NCI-H187 (cell line): ENCODE measurements at regions not wholly inside any gene's neighbourhood (a gene's known extent, or its start where the extent isn't known, plus 50 kb on each side); places are given as distances from the start of the nearest gene placed in this dataset.
"Not testable (repeated sequence)": the region's sequence is repeated elsewhere in the genome, so short reads cannot be mapped to it uniquely, and the experiment has no call there.

Experiments used
- DNase-seq, 2 experiments: peaks; one replicate each; lab custom pipeline; 2025; lab: John Stamatoyannopoulos, UW

DNA sequence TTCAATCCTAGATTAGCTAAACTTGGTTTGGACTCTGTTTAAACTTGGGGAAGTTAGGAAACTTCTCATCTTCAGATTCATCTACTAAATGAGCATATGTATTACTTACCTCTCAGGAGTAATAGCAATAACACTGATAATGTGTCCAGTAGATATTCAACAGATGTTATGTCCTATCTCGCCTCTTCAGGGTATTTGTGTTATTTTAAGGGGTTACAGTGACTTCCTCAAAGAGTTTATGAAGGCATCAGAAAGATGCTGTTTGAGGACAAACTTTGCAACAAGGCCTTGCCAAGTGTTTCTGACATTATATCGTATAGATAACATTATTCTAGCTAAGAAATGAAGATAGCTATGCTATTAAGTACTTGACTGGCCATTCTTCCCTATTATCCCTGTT lies 522.3 kb downstream of the IGSF11 start:
- DNase-seq, result no peak

DNA sequence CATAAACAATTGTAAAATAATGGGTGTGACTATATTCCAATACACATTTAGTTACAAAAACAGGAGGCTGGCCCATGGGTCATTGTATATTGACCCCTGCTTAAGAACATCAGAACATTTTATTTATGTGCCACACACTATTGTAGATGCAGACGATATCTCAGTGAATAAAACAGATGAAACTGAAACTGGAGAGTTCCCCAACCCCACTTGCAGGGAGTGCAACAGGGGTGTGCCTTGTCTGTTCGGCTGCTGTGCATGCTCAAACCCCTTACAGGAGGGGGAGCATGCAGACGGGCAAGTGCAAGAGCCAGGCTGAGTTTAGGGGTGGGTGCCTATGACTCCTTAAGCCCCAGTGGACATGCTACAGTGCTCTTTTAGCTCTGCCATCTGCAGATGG lies 509.6 kb downstream of the IGSF11 start:
- no peak for DNase-seq

DNA sequence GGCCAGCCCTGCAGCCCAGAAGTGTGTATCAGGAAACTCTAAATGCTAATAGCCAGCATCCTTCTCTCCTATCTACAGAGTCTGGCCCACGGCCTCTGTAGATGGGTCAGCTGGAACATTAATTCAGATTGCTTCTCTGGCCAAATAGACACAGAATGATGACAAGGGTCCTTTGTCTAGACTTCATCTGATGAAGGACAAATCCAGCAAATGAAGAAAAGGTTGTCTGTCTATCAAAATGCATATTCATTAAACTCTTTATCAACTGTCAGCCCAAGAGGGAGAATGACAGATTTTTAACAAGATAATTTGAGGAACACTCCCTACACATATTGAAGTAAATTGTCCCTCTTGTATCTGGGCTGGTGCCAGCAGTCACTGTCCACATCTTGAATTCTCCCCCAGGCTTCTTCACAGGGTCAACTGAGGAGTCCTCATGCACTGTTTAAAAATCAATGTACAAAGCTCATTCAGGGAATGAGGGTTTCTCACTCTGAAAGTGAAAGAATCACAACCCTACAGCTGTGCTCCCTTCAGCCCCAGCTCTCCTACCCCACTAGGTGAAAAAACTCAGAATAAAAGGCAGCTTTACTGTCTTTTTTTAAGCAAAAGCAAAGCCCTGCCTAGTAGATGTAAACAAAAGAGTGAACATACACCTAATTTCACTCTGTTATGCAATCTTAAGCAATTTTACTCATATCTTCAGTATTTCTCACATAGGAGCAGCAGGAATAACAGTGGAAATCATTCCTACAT lies 507.7 kb downstream of the IGSF11 start:
- no peak for DNase-seq

DNA sequence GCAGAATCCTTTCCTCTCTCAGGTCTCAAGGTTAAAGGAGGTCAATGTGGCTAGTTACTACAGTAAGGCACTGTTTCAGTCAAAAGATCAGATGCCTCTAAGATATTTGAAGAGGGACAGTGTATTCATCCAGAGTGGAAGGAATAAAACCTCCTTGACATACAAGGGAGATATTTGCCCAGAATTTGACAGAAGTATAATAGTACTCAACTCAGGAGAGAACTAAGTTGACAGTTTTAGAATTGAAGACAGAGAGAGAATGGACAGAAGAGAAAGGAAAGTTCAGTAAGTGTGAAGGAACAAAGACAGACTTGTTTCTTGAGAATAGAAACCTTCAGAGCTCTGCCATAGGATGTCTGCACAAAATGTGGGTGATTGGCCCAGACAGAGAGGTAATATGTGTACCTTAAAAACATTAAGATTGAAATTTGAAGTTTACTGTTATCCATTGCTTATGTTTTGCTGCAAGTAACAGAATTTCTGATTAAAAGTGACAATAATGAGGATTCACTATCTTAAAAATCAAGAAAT lies 507.1 kb downstream of the IGSF11 start:
- no peak for DNase-seq

DNA sequence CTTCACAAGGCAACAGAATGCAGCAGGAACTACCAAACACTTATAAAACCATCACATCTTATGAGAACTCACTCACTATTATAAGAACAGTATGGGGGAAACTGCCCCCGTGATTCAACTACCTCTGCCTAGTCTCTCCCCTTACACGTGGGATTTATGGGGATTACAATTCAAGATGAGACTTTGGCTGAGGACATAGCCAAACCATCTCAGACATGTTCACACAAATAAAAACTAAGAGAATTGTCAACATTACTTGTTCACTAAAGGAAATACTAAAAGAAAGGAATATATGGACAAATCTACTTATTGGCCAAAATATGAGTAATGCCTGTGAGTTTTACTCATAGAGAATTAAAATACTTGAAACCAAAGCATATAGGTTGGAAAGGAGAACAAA lies 505.1 kb downstream of the IGSF11 start:
- no peak for DNase-seq

DNA sequence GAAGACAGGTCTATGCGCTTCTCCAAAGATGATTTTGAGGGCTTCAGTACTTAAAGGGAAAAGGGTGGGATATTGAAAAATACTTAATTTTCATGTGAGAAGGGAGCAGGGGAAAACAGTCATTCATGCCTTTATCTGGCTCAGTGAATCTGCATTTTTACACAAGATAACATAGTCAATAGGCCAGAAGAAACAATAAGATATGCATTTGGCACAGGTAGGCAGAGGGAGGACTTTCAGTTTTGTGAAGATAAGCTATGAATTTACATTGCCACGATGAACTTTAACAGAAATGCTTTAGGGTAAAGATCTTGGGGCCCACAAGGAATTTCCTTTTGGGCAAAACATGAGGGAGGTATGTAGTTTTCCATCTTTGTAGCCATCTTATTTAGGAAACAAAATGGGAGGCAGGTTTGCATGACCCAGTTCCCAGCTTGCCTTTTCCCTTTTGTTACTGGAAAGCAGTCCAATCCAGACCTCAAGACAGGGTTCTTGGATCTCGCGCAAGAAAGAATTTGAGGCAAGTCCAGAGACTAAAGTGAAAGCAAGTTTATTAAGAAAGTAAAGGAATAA lies 504.2 kb downstream of the IGSF11 start:
- no peak for DNase-seq

DNA sequence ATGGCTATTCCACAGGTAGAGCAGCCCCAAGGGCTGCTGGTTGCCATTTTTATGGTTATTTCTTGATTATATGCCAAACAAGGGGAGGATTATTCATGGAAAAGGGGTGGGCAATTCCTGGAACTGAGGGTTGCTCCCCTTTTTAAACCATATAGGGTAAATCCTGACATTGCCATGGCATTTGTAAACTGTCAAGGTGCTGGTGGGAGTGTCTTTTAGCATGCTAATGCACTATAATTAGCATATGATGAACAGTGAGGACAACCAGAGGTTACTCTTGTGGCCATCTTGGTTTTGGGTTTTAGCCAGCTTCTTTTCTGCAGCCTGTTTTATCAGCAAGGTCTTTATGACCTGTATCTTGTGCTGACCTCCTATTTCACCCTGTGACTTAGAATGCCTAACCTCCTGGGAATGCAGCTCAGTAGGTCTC lies 503.7 kb downstream of the IGSF11 start:
- not testable (repeated sequence) for DNase-seq

DNA sequence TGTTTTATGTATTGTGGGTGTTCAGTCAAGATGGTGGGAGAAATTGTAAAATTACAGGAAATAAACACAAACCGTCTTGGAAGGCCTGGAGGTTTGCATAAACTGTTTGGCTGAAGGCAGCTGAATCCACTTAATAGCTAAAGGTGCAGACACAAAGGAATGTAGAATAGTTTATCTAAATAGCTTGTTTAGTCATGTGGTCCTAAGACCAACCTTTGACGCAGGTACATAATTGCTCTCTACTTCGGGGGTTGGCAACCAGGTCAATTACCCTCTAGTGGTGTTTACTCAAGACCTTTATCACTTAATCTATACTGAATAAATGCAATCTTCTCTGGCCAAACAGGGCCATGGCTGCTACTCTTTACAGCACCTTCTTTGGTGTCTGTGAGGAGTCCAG lies 502.8 kb downstream of the IGSF11 start:
- DNase-seq, result no peak

DNA sequence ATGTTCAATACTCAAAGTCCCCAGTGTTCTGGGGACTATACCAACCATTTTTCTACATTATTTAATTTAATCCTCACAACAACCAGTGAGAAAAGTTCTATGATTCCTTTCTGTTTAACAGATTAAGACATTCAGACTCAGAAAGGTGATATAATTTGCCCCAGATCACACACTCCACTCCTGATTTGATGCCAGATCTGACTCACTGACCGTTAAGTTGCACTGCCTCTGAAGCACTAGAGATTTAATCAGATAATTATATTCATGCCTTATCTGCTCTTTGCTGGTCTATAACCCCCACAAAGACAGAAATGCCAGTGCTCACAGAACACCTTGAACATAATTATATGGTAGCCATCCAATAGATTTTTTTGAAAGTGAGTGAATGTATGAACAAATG lies 501.0 kb downstream of the IGSF11 start:
- DNase-seq, result no peak

DNA sequence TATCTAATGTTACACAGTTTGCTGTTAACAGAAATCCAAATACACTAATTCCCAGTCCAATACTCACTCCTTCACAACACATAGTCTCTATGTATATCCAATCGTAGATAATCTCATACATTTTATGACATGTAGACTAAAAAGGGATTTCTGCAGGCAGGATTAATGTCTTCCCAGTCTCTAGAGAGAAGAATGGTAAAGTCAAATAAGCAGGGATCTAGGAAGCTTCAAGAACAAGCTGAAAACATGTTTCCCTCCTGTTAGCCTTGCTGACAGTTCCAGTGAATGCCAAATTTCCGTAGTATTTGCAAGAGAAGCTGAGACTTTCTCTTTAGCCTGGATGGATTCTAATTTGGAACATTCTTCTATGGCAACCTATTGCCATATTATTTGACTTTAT lies 500.1 kb downstream of the IGSF11 start:
- no peak for DNase-seq

DNA sequence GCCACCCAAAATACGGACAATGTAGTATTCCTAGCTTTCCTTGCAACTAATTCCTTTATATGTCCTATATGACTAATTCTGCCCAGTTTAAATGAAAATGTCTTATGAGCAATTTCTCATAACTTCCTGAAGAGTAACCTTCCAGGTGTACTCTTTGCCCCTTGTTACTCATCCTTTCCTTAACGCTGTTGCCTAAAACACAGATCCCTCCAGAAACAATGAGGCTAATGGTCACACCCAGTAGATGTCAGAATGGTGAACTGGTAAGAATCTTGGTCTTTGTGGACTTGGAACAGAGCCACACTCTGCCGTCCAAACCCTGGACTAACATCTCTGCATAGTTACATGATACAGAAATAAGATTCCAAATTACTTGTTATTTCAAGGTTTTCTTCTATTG lies 497.9 kb downstream of the IGSF11 start:
- DNase-seq, result no peak

DNA sequence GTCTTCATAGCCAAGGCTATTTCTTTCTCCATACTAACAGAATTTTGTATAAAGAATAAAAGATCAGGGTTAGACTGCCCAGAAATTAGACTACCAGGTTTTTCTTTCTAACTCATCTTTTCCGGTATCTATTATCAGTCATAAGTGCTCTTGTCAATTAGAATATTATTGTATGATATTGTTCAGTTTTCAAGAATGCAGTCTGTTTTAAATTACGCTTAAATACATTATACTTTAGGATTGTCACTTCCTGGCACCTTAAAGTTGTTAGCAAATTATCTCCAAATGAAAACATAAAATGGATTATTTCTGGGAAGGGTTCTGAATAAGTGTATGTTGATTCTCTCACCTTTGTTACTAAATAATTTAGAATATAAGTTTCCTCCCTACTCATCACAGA lies 497.2 kb downstream of the IGSF11 start:
- DNase-seq, result no peak

DNA sequence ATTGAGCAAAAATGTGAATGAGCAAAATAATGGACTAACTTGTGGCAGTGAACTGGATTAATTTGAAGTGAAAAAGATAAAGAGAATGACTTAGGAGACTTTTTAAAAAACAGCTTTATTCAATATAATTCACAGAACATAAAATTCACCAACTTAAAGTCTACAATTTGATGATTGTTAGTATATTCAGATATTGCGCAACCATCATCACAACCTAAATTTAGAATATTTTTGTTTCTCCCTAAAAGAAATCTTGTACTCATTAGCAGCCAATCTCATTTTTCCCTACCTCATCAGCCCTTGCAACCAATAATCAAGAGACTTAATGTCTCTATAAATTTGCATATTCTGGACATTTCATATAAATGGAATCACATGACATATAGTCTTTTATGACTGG lies 496.5 kb downstream of the IGSF11 start:
- no peak for DNase-seq

DNA sequence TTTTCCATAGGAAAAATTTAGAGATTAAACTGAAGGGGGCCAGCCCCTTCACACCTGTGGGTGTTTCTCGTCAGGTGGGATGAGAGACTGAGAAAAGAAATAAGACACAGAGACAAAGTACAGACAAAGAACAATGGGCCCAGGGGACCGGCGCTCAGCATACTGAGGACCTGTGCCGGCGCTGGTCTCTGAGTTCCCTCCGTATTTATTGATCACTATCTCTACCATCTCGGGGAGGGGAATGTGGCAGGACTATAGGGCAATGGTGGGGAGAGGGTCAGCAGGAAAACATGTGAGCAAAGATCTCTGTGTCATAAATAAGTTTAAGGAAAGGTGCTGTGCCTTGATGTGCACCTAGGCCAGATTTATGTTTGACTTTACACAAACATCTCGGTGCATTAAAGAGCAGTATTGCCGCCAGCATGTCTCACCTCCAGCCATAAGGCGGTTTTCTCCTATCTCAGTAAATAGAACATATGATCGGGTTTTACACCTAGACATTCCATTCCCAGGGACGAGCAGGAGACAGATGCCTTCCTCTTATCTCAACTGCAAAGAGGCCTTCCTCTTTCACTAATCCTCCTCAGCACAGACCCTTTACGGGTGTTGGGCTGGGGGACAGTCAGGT lies 494.7 kb downstream of the IGSF11 start:
- DNase-seq, result not testable (repeated sequence)

DNA sequence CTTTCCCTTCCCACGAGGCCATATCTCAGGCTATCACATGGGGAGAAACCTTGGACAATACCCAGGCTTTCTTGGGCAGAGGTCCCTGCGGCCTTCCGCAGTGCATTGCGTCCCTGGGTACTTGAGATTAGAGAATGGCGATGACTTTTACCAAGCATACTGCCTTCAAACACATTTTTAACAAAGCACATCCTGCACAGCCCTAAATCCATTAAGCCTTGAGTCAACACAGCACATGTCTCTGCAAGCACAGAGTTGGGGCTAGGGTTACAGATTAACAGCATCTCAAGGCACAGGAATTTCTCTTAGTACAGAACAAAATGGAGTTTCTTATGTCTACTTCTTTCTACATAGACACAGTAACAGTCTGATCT lies 494.2 kb downstream of the IGSF11 start:
- not testable (repeated sequence) for DNase-seq

DNA sequence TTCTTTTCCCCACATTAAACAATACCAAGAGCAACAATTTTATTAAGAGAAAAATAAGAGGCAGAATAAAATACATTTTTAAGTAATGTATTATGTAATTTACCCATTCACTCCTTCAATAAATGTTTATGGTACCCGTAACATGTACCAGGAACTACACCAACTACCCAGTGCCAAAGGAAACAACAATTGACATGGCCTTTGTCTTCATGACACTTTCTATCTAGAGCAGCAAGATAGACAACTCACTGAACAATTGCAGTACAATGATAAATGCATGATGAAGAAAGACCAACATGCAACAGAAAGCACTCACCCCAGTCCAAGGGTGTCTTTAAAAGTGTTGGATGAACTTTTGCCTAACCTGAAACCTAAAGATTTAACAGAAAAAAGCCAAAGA lies 493.8 kb downstream of the IGSF11 start:
- no peak for DNase-seq

DNA sequence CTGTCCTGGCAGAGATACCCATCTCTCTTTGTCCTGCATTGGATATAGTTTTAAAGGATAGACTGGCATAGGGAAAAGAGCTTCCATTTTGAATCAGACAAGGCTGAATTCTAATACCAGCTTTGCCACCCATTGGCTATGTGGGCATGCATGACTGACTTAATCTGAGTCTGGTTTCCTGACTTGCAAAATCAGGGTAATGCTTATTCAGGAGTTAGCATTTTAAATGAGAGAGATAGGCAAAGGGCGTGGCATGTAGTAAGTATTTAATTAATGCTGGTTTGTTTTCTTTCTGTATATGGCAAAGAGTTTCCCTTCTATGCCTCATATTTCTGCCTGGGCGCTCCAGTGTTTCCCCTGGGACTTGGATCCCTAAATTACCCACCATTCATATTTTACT lies 492.9 kb downstream of the IGSF11 start:
- no peak for DNase-seq

DNA sequence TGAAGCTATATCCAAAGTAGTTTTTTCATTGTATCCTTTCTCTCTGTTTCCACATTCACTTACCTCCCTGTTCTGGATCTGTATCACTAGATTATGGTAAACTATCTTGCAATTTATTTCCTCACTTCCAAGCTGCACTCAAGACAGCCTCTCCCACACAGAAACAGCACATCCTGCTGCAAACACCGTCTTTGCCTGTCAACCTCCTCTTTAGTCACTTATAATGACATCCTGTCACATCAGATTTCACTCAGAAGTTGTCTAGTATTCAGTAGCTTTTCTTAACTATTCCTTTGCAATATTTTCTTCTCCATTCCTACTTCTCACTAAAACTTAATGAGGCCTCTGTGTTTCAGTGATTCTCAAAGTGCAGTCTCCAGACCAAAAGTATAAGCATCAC lies 490.8 kb downstream of the IGSF11 start:
- no peak for DNase-seq

DNA sequence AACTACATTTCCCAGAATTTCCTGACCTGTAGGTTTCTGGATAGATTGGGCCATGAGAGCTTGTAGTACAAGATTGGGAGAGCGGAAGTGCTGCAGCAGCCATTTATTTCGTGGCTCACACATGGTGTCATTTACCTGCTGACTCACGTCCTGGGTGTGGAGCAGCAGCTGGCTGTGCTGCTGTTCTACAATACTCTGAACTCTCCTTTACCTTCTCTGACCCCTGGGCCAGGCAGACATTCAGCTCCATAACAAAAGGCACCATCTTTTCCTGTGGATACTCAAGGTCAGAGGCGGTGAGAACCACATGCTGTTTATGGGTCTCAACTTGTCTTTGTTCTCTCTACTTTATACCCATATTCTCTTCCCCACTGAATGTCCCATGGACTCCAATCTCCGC lies 490.2 kb downstream of the IGSF11 start:
- DNase-seq, result no peak

DNA sequence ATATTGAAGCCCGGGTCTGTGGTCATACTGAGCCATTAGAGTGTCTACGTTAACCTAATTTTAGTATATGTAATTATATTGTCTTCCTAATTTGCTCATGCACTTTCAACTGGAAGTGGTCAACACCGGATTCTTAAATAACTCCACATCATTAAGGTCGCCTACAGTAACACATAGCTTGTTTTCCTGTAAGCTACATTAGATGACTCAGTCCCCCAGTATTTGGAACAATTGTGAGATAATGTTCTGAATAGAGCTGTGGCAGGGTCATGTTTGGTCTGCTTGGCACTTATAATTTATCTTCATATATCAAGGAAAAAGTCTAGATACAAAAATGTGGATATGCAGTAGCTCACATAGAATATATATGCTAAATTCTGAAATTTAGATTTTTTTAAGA lies 486.2 kb downstream of the IGSF11 start:
- DNase-seq, result no peak

DNA sequence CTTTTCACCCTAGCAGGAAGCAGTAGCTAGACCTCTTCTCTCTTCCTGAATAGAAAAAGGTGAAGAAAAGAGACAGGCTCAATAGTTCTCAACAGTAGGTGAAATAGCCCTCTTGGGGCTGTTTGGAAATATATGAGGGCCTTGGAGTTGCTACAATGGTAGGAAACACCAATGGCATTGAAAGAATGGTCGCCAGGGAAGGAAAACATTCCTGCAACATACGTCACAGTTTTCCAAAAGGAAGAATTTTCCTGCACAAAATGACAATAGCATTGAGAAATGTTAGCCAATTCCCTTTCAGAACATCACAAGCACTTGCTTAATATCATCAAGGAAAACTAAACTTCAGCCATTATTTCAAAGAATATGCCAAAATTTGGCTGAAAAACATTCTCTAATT lies 484.5 kb downstream of the IGSF11 start:
- no peak for DNase-seq

DNA sequence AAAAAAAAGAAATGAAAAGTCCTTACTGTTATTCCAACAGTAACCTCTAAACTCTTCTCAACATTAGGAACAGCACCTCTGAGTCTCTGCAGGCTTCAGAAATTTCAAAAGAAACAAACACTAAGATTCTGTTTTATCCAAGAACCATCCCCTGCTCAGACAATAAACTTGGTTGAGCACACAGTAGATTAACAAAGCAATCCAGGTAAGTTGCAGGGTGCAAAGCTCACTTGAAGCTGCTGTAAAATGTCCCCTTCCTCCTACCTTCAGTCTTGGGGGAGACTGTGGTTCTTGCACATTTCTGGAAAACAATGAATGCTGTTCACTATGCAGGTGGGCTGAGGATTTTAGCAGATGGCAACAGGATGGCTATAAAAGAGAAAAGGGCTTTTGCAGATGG lies 484.1 kb downstream of the IGSF11 start:
- DNase-seq, result no peak

DNA sequence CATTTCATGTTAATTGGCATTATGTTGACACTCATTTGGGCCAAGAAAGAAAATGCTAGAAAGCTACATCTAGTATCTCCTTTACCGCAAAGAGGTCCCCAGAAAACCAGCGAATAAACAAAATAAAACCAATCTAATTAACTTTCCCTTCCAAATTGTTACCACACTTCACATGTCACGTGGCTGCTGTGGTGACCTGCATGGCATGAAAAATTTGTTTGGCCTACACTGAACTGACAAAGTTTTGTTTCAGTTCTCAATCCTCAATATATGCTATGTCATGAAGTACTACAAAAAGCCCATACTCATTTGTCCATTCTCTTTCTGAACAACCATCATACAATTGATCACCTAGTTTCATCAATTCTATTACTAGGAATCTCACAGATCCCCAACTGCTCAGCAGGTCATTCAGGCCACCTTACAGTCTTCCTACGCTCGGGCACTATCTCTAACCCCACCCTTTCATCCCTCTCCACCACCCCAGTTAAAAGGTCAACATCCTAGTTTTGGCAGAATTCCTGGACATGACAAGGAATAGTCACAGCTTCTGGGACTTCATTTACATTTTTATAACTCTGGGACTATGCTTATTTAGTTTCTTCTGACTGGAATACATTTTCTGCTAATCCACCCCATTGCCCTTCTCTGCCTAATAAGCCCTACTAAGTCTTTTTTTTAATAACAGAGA lies 480.4 kb downstream of the IGSF11 start:
- DNase-seq, result no peak
